SJSA1 (cell line): ENCODE measurements at regions not wholly inside any gene's neighbourhood (a gene's known extent, or its start where the extent isn't known, plus 50 kb on each side); places are given as distances from the start of the nearest gene placed in this dataset.
A peak's percentile ranks its signal among the peaks of the same experiment; 100 is the strongest.

Experiments used
- DNase-seq, 2 experiments: peaks; one replicate each; pipeline ENCODE4 v3.0.0-alpha.2; 2015 to 2020; ENCODE audit warnings: low spot score in 2 of 2, low read depth in 1 of 2
- H3K27ac ChIP-seq: fragments of 250-450 bp; sonication (Bioruptor Pico); 2 replicates; pipeline ENCODE4 v1.5.1; 2020; ENCODE audit warnings: mild to moderate bottlenecking, moderate library complexity
- H3K27me3 ChIP-seq: fragments of 250-450 bp; sonication (Bioruptor Pico); replicated peaks from 2 replicates; pipeline ENCODE4 v1.5.1; 2020; ENCODE audit warnings: mild to moderate bottlenecking, moderate library complexity
- H3K36me3 ChIP-seq: fragments of 250-450 bp; sonication (Bioruptor Pico); 2 replicates; pipeline ENCODE4 v1.5.1; 2020; ENCODE audit warnings: mild to moderate bottlenecking
- H3K4me1 ChIP-seq: fragments of 250-450 bp; sonication (Bioruptor Pico); replicated peaks from 2 replicates; pipeline ENCODE4 v1.6.1; 2021; ENCODE audit warnings: mild to moderate bottlenecking
- H3K4me3 ChIP-seq: fragments of 250-450 bp; sonication (Bioruptor Pico); 2 replicates; pipeline ENCODE4 v1.5.1; 2020; ENCODE audit warnings: mild to moderate bottlenecking
- H3K9me3 ChIP-seq: fragments of 250-450 bp; sonication (Bioruptor Pico); replicated peaks from 2 replicates; pipeline ENCODE4 v1.5.1; 2020; ENCODE audit warnings: mild to moderate bottlenecking

DNA sequence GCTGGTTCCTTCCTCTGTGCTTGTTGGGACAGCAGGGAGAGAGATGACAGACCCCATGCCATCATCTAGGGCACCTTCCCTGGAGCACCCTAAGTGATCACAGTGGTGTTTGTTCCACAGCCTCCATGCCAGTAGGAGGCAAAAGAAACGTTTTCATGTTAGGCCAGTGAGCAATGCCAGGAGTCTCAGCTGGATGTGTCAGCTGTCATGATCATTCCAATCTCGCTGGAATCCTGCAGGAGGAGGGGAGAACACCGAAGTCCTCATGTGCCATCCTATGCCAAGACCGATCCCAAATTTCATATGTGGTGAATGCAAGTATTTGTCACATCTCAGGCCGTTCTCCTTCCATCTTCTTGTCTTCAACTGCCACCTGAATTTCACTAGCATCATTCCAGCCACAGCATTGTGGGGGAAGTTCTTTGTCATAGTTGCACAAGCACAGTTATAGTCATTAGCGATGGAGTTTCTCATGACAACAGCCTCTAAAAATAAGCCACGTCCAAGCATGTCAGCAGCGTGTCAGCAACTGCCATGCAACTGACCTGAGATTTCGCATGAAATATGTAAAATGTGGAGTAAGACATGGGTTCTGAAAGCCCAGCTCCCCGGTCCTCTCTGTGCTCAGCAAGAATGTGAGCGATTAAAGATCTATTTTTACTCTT lies 97.2 kb upstream of the DNAH5 start:
- Histone ChIP-seq H3K27me3 (no peaks in the 10 kb centered on the region), H3K4me1 (peaks cover 33% of the 10 kb centered on the region), H3K27ac (no peak overlapping the region), H3K36me3 (no peaks in the 10 kb centered on the region), H3K9me3 (no peaks in the 10 kb centered on the region), H3K4me3 (no peak overlapping the region)
- DNase-seq, result no peak

DNA sequence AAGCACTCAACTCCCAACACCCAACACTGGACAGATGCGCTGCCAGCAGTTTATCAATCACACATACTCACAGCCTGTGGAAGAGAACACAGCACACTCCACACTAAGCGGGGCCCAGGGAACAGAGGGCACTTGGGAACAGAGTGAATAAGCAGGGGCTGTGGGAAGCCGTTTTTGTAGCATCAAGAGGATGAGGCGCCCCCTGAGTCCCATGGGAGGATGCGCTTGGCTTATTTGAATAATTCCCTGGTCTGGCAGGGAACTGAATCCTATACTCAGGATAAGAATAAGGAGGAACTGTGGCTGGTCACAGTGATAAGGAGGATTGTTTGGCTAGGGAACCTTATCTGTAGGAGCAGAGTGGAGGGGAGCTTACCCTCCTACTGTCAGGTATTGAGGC lies 96.1 kb upstream of the DNAH5 start:
- H3K9me3 ChIP-seq, result no peaks in the 10 kb centered on the region
- no peak overlapping the region for H3K27ac ChIP-seq
- peaks cover 40% of the 10 kb centered on the region for H3K4me1 ChIP-seq
- DNase-seq, result no peak
- no peak overlapping the region for H3K4me3 ChIP-seq
- H3K36me3 ChIP-seq, result no peaks in the 10 kb centered on the region
- no peaks in the 10 kb centered on the region for H3K27me3 ChIP-seq

DNA sequence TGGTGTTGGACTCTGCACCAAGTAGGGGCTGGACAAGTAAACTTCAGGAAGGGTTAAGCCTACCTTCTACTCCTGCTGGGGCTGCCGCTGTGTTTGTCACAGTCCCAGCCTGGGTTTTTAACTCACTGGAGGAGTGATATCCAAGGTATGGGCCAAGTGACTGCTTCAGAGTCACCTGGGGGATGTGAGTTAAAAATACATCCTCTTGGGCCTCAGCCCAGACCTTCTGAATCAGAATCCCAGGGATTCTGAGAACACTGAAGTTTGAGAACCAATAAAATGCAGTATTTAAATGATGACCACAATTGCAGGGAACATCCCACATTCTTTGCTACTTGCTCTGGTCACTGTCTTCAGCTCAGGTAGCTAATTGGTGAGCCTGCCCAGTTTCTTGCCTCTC lies 95.1 kb upstream of the DNAH5 start:
- Histone ChIP-seq H3K4me1 (peaks cover 50% of the 10 kb centered on the region), H3K36me3 (no peaks in the 10 kb centered on the region), H3K4me3 (no peak overlapping the region), H3K27ac (peak overlapping the region; percentile 92), H3K27me3 (no peaks in the 10 kb centered on the region), H3K9me3 (no peaks in the 10 kb centered on the region)
- DNase-seq, result no peak

DNA sequence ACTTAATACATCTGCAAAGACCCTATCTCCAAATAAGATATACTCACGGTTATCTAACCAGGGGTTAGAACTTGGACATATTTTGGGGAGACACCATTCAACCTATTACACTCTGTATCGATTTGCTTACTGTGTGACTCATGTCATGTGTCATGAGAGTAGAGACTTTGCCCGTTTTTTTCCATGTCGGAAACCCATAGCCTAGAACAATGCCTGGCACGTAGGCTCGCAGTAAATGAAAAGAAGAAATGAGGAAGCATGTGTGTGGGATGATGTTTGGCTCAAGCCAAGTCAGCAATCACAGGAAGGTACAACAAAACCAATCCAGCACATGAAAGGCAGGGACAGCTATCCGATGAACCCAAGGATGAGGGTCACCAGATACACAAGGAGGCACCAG lies 94.6 kb upstream of the DNAH5 start:
- H3K9me3 ChIP-seq, result no peaks in the 10 kb centered on the region
- no peak overlapping the region for H3K4me3 ChIP-seq
- no peaks in the 10 kb centered on the region for H3K27me3 ChIP-seq
- no peaks in the 10 kb centered on the region for H3K36me3 ChIP-seq
- peak in 1 of 2 experiments; percentile 53 for DNase-seq
- H3K4me1 ChIP-seq, result peaks cover 55% of the 10 kb centered on the region
- H3K27ac ChIP-seq, result peak overlapping the region; percentile 92

DNA sequence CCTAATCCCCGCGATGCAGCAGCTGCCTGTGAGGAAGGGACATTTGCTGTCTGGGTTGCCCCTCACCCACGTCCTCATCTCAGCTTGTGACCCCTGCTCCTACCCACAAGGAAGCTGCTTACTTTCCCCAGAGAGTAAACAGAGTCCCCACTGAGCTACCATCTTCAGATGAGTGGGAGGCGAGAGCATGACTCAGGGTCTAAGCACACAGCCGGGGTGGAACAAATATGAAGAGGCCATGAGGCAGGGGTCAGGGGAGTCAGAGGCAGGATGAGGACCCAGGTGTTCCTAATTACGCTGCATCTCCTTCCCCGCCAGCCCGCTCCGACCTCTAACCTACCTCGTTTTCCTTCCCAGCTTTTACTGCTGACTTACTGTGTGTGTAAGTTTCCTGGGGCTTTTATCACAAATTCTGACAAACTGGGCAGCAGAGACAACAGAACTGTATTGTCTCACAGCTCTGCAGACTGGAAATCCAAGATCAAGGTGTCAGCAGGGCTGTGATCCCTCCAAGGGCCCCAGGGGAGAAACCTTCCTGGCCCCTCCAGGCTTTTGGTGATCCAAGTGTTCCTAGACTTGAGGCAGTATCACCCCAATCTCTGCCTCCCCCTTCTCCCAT lies 94.0 kb upstream of the DNAH5 start:
- Histone ChIP-seq H3K27me3 (no peaks in the 10 kb centered on the region), H3K27ac (peak overlapping the region; percentile 92), H3K4me1 (peaks cover 55% of the 10 kb centered on the region), H3K36me3 (no peaks in the 10 kb centered on the region), H3K9me3 (no peaks in the 10 kb centered on the region), H3K4me3 (no peak overlapping the region)
- DNase-seq, result peak; percentile 63 to 72

DNA sequence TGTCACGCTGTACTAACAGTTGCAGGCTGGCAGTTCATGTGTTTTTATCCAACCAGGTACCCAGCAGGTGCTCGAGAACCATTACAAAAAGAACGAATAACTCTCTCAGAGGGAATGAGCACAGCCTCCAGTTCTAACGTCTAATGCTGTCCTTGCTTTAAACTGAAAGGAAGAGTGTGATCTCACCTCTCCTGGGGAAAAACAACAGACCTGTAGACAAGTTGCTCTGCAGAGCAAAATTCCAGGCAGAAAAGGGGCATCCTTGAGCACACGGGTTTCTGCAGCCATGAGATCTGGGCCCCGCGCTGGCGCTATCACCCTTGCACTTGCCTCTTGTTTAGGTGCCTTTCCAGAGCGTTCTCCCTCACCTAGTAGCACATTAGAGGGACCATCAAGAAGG lies 92.5 kb upstream of the DNAH5 start:
- DNase-seq, result no peak
- Histone ChIP-seq H3K27ac (peak overlapping the region; percentile 92), H3K4me3 (peak overlapping the region; percentile 5; the same call in 1 of the 2 replicates), H3K9me3 (no peaks in the 10 kb centered on the region), H3K36me3 (no peaks in the 10 kb centered on the region), H3K4me1 (peaks cover 64% of the 10 kb centered on the region), H3K27me3 (no peaks in the 10 kb centered on the region)

DNA sequence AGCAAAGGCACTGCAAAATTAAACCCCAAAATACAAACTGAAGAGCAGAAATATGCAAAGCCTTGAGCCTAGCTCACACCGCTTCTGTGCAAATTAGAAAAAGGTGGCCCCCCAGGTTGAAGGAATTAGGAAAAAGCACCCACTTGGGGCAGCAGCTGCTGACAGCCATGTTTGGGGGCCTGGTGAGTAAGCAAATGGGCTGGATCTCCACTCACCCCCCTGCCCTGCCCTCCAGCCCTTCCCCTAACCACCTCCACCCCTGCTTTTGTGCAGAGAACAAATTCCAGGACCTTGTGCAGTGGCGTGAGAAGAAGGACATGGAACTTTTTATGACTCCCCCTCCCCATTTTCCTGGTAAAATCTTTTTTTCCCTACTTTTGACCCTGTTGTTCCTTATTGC lies 92.0 kb upstream of the DNAH5 start:
- peaks cover 64% of the 10 kb centered on the region for H3K4me1 ChIP-seq
- H3K9me3 ChIP-seq, result no peaks in the 10 kb centered on the region
- peak overlapping the region; percentile 5; the same call in 1 of the 2 replicates for H3K4me3 ChIP-seq
- no peaks in the 10 kb centered on the region for H3K36me3 ChIP-seq
- peak in 1 of 2 experiments; percentile 83 for DNase-seq
- no peaks in the 10 kb centered on the region for H3K27me3 ChIP-seq
- H3K27ac ChIP-seq, result peak overlapping the region; percentile 92

DNA sequence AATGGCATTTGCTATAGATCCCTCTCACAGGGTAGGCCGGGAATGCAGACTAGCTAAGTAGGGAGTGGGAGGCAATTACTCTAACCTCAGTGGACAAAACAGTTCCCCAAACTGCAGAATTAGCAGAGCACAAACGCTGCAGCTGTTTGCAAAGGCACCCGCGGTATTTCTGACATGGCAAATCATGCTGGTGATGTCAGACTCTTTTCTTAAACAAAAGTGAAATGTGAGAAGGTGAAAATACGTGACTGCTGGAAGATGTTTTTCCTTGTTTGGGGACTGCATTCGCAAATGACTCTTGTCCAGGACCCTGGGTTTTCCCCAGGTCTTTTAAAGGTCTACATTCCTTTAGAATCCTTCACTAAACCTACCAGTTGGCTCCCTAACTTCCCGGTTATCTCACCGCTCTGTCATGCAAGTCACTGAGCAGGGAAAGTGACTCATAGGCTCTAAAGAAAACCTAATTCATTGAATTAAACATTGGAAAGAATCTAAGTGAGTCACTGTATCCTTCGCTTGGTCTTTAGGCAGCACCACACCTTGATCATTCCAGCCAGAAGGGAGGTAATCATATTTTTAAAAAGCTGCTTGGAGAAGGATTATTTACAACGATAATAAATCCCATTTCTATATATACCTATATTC lies 91.5 kb upstream of the DNAH5 start:
- H3K27me3 ChIP-seq, result no peaks in the 10 kb centered on the region
- H3K27ac ChIP-seq, result peak overlapping the region; percentile 92
- H3K4me3 ChIP-seq, result no peak overlapping the region
- H3K9me3 ChIP-seq, result no peaks in the 10 kb centered on the region
- DNase-seq, result peak; percentile 88 to 92
- peaks cover 64% of the 10 kb centered on the region for H3K4me1 ChIP-seq
- no peaks in the 10 kb centered on the region for H3K36me3 ChIP-seq

DNA sequence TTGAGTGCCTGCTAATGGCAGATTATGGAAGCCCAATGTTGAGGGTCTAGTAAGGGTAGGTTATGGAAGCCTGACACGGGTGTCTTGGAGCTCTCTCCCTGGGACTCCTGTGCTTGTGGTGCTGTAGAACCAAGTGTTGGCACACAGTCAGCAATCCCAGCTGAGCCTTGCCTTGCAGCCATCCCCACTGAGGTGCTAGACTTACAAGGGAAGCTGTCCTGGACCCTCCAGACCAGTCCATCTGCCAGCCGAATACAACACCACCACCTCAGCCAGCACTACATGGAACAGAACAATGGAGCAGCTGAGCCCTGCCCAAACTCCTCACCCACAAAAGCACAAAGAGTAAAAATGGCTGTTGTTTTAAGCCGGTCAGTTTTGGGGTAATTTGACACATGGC lies 90.5 kb upstream of the DNAH5 start:
- DNase-seq, result no peak
- no peaks in the 10 kb centered on the region for H3K36me3 ChIP-seq
- H3K9me3 ChIP-seq, result no peaks in the 10 kb centered on the region
- H3K27ac ChIP-seq, result peak overlapping the region; percentile 92
- no peaks in the 10 kb centered on the region for H3K27me3 ChIP-seq
- H3K4me1 ChIP-seq, result peaks cover 64% of the 10 kb centered on the region
- H3K4me3 ChIP-seq, result no peak overlapping the region

DNA sequence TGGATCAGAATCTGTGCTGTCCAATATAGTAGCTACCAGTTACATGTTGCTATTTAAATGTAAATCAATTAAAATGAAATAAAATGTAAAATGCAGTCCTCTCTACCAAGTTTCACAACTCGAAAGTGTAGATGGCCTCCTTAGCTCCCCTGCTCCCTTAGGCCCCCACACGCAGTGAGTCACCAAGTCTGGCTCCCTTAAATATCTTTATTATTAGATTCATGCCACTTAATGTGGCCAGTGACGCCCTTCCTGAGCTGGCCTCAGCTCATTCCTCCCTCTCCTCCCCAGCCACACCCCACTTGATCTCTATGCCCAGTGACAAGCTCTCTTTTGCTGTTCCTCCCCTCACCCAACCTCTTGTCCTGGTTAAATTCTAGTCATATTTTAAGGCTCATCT lies 88.4 kb upstream of the DNAH5 start:
- no peaks in the 10 kb centered on the region for H3K27me3 ChIP-seq
- no peak overlapping the region for H3K27ac ChIP-seq
- H3K9me3 ChIP-seq, result no peaks in the 10 kb centered on the region
- no peaks in the 10 kb centered on the region for H3K36me3 ChIP-seq
- no peak overlapping the region for H3K4me3 ChIP-seq
- DNase-seq, result no peak
- H3K4me1 ChIP-seq, result peaks cover 43% of the 10 kb centered on the region

DNA sequence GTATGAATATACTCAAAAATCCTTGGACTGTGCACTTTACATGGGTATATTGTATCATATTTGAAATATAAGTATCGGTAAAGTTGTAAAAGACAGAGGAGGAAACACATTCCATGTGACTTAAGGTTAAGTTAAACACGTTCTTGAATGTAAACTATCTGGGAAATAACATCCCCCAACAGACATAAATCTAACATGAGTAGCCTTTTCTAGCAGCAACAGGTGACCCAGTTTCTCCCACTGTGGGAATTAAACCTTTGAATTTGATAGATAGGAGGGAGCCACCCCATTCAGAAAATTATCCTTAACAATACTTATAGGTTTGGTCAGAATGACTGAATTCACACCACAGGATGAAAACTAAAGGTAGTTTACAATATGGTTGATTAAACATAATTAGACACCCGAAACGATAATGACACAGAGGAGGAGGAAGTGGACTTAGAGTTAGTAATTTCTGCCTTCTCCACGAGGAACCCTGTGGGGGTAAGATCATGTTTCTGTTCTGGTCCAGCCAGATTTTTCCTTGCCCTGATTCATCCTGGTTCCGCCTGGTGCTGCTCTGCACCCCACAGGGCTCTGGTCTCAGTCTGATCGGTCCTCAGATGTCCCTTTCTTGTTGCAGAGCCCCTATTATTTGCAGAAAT lies 84.6 kb upstream of the DNAH5 start:
- no peak overlapping the region for H3K27ac ChIP-seq
- no peaks in the 10 kb centered on the region for H3K36me3 ChIP-seq
- H3K9me3 ChIP-seq, result no peaks in the 10 kb centered on the region
- peaks cover 9% of the 10 kb centered on the region for H3K4me1 ChIP-seq
- H3K27me3 ChIP-seq, result no peaks in the 10 kb centered on the region
- no peak overlapping the region for H3K4me3 ChIP-seq
- DNase-seq, result no peak

DNA sequence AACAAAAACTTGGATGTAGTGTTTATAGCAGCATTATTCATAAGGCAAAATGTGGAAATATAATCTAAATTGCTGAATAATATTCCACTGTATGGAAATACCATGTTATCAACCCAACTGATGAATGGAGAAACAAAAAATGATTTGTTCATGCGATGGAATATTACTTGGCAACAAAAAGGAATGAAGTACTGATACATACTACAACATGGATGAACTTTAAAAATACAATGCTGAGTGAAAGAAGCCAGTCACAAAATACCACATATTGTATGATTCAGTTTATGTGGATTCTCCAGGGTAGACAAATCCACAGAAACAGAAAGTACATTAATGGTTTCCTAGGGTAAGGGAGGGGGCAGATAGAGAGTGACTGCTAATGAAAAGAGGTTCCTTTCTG lies 83.7 kb upstream of the DNAH5 start:
- Histone ChIP-seq H3K27me3 (no peaks in the 10 kb centered on the region), H3K36me3 (no peaks in the 10 kb centered on the region), H3K4me1 (peaks cover 6% of the 10 kb centered on the region), H3K9me3 (no peaks in the 10 kb centered on the region), H3K27ac (no peak overlapping the region), H3K4me3 (no peak overlapping the region)
- no peak for DNase-seq

DNA sequence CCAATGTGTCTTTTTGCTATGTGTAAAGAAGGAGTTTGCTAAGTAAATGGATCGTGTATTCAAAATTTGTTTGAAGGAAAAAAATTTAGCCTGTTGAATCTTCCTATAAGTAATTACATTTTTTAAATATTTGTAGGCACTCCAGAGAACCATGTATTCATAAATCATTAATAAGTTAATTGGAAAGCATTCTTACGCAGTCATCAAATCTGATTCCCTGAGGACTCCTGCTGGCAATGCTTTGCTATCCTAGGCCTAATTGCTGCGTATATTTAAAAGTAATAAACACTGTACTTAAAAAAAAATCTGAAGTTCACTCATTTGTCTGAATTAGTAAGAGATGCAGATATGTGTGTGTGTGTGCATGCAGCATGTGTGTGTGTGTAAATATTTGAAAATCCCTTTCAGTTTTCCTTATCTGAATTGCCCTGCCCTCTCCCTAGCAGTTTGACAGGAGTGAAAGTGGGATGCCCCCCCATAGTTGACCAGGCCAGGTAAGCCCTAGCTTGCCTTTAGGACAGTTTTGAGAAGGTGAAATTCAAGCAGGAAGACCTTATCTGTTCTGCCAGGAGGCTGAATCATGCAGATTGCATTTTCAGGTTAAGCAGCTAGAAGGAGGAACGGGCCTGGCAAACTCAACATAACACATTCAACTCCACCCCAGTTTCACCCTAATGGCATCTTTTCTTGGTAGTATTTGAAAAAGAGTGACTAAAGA lies 81.2 kb upstream of the DNAH5 start:
- Histone ChIP-seq H3K9me3 (no peaks in the 10 kb centered on the region), H3K27me3 (no peaks in the 10 kb centered on the region), H3K4me1 (no peaks in the 10 kb centered on the region), H3K27ac (no peak overlapping the region), H3K4me3 (no peak overlapping the region), H3K36me3 (no peaks in the 10 kb centered on the region)
- no peak for DNase-seq
